ENCODE measurements at regions not wholly inside any gene's neighbourhood (a gene's known extent, or its start where the extent isn't known, plus 50 kb on each side); places are given as distances from the start of the nearest gene placed in this dataset.

GRCh38 chrX:39859991-39860861 is 237.5 kb downstream of the BCOR start (continued):
- peak in 1 of 2 experiments; percentile 68; a peak in 1 of 4 replicates for TF ChIP-seq ZNF318 (IDR thresholded peaks at IDR 0.05; ENCODE audit: borderline replicate concordance in 1 of 2, low read depth in 1 of 2)
- TF ChIP-seq ZNF696 (CRISPR knock-in tag; conservative IDR thresholded peaks at IDR 0.05) = no peak
- no peak for TF ChIP-seq CCNT2 (IDR thresholded peaks at IDR 0.05; ENCODE audit: borderline replicate concordance, extremely low read depth, insufficient read length, low read depth, low read length)
- TF ChIP-seq BRD4 (IDR thresholded peaks at IDR 0.05) = no peak
- TF ChIP-seq KLF16 (IDR thresholded peaks at IDR 0.05) = no peak
- no peak for TF ChIP-seq DEAF1 (CRISPR knock-in tag; IDR thresholded peaks at IDR 0.05)
- TF ChIP-seq TAF1 (IDR thresholded peaks at IDR 0.05; ENCODE audit: control insufficient read depth, extremely low read depth, insufficient read depth, low read length, severe bottlenecking) = peak; percentile 20
- TF ChIP-seq MTA3 (IDR thresholded peaks at IDR 0.05; ENCODE audit: borderline replicate concordance) = no peak
- TF ChIP-seq TFAP4 (CRISPR knock-in tag; IDR thresholded peaks at IDR 0.05; ENCODE audit: borderline replicate concordance) = peak; percentile 97
- no peak for TF ChIP-seq KLF1 (tag; IDR thresholded peaks at IDR 0.05)
